Neural crest cell (in vitro differentiated cells): ENCODE measurements at regions not wholly inside any gene's neighbourhood (a gene's known extent, or its start where the extent isn't known, plus 50 kb on each side); places are given as distances from the start of the nearest gene placed in this dataset.

Experiments
- DNase-seq: peaks from one replicate; pipeline ENCODE4 v3.0.0; 2021; ENCODE audit warnings: low read depth, mixed read lengths, low spot score
- H3K27ac Mint-ChIP-seq: one replicate; pipeline ENCODE4 v1.8.0; 2021; ENCODE audit warnings: mild to moderate bottlenecking, mixed read lengths; ENCODE audit not compliant: unreplicated experiment
- H3K27me3 Mint-ChIP-seq: 2 replicates; pipeline ENCODE4 v1.8.0; 2021; ENCODE audit warnings: low read depth, mild to moderate bottlenecking, mixed read lengths
- H3K36me3 Mint-ChIP-seq: 2 replicates; pipeline ENCODE4 v1.8.0; 2021; ENCODE audit warnings: low read depth, mild to moderate bottlenecking, mixed read lengths
- H3K4me1 Mint-ChIP-seq: 2 replicates; pipeline ENCODE4 v1.8.0; 2021; ENCODE audit warnings: mixed read lengths
- H3K4me3 Mint-ChIP-seq: one replicate; pipeline ENCODE4 v1.8.0; 2021; ENCODE audit warnings: mild to moderate bottlenecking, mixed read lengths
- H3K9me3 Mint-ChIP-seq: 2 replicates; pipeline ENCODE4 v1.8.0; 2021; ENCODE audit warnings: mixed read lengths
- CTCF ChIP-seq: fragments of 200-600 bp; sonication (generic); conservative IDR thresholded peaks from 2 replicates; pipeline ENCODE4 v1.5.0; 2021; ENCODE audit warnings: antibody characterized with exemption, mild to moderate bottlenecking

GRCh38 chr6:16812993-16813392 is 51.7 kb upstream of the ATXN1 start:
- Mint-ChIP-seq H3K36me3 (peaks cover 7% of the 10 kb centered on the region), H3K9me3 (peaks cover 28% of the 10 kb centered on the region), H3K4me3 (no peak overlapping the region), H3K27ac (no peak overlapping the region), H3K27me3 (peaks cover 5% of the 10 kb centered on the region), H3K4me1 (no peaks in the 10 kb centered on the region)
- no peak for DNase-seq
- TF ChIP-seq CTCF, result no peak

GRCh38 chr6:16811277-16811979 is 50.2 kb upstream of the ATXN1 start:
- Mint-ChIP-seq H3K4me3 (no peak overlapping the region), H3K27ac (no peak overlapping the region), H3K36me3 (peaks cover 7% of the 10 kb centered on the region), H3K4me1 (no peaks in the 10 kb centered on the region), H3K27me3 (peaks cover 2% of the 10 kb centered on the region), H3K9me3 (peaks cover 28% of the 10 kb centered on the region)
- TF ChIP-seq CTCF, result no peak
- no peak for DNase-seq
